Breast epithelium (tissue), 3 donors: ENCODE measurements at regions not wholly inside any gene's neighbourhood (a gene's known extent, or its start where the extent isn't known, plus 50 kb on each side); places are given as distances from the start of the nearest gene placed in this dataset.

ENCODE experiments used
- POLR2A ChIP-seq: fragments of 450-650 bp; IDR thresholded peaks from one replicate; pipeline ENCODE4 v1.6.1; 2016; ENCODE audit warnings: antibody characterized with exemption, mild to moderate bottlenecking, moderate library complexity
- TF ChIP-seq, protein P1 (sequence below), 3 donors: fragments of 450-650 bp; IDR thresholded peaks; one replicate each; pipeline ENCODE4 v1.5.1; 2016 to 2017; ENCODE audit warnings: antibody characterized with exemption in 3 of 3, mild to moderate bottlenecking in 3 of 3, moderate library complexity in 3 of 3

DNA sequence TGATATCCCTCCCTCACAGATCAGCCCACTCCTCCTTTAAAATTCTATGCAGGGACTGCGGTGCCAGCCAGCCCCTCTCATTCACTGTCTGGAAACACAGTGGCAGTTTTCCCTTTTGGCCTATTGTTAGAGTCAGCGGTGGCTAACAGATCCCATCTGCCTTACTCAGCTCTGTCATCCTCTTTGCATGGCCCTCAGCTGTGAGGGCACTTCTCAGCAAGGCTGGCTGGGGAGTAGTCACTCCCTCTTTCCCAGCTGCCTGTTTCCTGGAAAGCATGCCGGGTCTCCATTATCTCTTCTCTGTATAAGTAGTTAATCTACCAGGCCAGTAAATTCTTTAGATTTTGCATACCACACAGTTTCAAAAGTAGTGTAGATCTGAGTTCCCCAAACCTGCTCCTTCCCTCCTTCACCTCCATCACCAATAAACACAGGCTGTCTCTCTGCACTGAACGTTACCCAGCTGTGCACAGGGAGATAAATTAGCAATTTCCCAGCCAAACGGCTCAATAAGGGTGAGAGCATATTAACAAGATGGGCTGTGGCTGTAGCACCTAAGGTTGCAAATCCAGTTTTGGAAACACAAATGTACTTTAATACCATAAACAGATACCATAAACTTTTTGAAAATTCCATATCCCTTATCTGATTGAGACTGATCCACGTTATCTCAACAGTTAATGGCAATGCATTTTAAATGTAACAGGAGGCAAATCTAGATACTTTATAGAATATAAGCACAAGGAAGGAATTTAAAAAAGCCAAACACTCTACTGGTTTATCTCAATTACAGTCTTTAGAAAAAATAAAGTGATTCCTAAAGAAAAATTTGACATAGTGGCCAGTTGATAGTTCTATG, 229.3 kb downstream of the ANKRD50 start:
- TF ChIP-seq, protein P1, sequence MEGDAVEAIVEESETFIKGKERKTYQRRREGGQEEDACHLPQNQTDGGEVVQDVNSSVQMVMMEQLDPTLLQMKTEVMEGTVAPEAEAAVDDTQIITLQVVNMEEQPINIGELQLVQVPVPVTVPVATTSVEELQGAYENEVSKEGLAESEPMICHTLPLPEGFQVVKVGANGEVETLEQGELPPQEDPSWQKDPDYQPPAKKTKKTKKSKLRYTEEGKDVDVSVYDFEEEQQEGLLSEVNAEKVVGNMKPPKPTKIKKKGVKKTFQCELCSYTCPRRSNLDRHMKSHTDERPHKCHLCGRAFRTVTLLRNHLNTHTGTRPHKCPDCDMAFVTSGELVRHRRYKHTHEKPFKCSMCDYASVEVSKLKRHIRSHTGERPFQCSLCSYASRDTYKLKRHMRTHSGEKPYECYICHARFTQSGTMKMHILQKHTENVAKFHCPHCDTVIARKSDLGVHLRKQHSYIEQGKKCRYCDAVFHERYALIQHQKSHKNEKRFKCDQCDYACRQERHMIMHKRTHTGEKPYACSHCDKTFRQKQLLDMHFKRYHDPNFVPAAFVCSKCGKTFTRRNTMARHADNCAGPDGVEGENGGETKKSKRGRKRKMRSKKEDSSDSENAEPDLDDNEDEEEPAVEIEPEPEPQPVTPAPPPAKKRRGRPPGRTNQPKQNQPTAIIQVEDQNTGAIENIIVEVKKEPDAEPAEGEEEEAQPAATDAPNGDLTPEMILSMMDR (IDR thresholded peaks at IDR 0.05): no peak
- TF ChIP-seq POLR2A: no peak
